GM21737 (cell line): ENCODE measurements at regions not wholly inside any gene's neighbourhood (a gene's known extent, or its start where the extent isn't known, plus 50 kb on each side); places are given as distances from the start of the nearest gene placed in this dataset.
"Not testable (repeated sequence)": the region's sequence is repeated elsewhere in the genome, so short reads cannot be mapped to it uniquely, and the experiment has no call there.

Source experiments
- ATAC-seq: cut with Tn5 transposase; IDR thresholded peaks from one replicate; pipeline ENCODE4 v1.9.1; 2021; ENCODE audit warnings: mild to moderate bottlenecking, moderate library complexity; ENCODE audit not compliant: unreplicated experiment

- ATAC-seq = no peak
Measured at GRCh38 chr6:81051952-81052351, 700.5 kb downstream of the TENT5A start.

GRCh38 chr6:81049425-81050042 lies 702.9 kb downstream of the TENT5A start:
- no peak for ATAC-seq

GRCh38 chr6:81031416-81031815 lies 721.1 kb downstream of the TENT5A start:
- ATAC-seq = no peak

DNA sequence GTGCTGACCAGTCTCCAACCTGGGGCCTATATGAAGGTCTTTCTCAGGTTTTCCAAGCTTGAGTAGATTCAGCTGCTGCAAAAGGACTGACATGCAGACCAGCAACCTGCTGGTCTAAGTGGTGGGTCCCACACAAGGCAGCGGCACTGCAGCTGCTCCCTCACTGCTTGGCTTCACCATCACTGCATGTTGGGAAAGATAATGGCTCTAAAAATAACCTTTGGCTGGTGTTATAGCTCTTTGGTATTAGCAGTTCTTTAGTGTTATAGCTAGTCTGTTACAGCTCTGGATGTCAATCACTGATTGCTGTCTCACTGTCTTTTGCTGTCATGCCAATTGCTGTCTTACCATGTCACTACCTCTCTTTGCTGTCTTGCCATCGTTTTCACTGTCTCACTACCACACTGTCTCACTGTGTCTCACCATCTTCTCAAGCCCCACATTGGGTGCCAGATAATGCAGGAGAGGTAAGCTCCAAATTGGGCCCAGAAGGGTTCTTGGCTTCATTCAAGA lies 726.4 kb downstream of the TENT5A start:
- no peak for ATAC-seq

GRCh38 chr6:81023709-81024108 lies 728.8 kb downstream of the TENT5A start:
- no peak for ATAC-seq

- no peak for ATAC-seq
Measured at GRCh38 chr6:81023007-81023582, 729.4 kb downstream of the TENT5A start.

GRCh38 chr6:81017586-81017985 lies 734.9 kb downstream of the TENT5A start:
- ATAC-seq = not testable (repeated sequence)

GRCh38 chr6:81003894-81004293 lies 748.6 kb downstream of the TENT5A start:
- ATAC-seq = no peak

GRCh38 chr6:81003156-81003555 lies 749.3 kb downstream of the TENT5A start:
- no peak for ATAC-seq

DNA sequence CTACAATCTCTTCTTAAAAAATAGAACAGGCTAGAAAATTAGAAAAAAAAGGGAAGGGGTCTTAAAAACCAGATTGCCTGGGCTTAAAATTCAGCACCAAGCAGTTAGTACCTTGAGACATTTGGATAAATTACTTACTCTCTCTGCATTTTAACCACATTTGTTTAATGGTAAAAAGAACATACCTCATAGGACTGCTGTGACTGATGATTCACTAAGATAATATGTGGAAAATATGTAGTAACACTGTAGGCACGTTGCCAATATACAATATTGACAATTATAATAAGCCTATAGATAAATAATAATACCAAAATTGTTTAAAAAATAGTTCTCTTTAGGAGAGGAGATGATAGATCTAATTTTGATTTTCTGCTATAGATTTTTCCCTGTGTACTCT lies 750.4 kb downstream of the TENT5A start:
- ATAC-seq = no peak

DNA sequence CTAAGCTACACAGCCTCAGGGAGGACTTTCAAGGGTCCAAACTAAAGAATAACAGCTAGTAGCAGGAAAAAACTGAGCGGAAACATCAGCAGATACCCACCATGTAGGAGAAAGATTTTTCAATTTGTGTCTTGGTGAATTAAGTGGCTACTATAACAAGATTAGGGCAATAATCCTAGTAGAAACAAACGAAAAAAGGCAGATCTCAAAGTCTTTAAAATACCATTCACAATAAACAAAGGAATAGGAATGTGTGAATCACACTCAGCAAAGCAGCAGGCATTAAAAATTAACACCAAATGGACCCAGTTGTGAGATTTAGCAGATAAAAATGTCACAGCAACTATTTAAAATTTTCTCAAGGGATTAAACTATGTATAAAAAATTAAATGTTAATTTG lies 761.2 kb downstream of the TENT5A start:
- ATAC-seq = no peak

DNA sequence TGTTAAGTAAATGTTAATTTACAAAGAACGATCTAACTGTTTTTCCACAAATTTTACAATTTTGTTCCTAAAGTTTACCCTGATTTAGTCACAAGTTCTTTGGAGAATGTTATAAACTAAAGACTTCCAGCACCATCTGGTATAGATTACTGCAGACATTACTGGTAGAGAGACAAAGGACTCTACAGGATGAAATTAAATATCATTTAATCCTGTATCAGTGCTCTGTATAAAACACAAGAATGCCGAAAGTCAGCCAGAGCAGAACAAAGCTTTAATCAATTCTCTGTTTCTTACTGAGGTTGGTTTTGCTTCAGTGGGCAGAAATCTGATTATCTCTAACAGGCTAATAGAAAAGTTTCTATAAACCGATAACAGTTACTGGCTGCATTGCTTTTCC lies 763.6 kb downstream of the TENT5A start:
- no peak for ATAC-seq

DNA sequence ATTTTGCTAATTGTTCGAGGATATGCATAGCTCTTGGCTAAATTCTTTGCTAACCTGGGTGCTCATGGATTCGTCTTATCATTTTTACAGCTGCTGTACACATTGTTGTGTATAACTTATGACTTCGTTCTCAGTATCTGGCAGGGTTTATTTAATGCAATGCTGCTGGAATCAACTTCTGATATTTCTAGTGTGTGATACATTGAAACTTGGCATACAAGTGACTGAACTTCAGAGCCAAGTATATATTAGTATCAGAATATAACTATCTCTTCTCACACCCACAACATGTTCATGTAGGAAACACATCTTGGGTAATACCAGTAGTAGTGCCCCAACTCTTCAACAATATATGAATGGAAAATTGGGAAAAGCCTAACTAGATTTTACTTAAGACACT lies 764.2 kb downstream of the TENT5A start:
- no peak for ATAC-seq

- not testable (repeated sequence) for ATAC-seq
Measured at GRCh38 chr6:80981226-80981625, 771.3 kb downstream of the TENT5A start.

DNA sequence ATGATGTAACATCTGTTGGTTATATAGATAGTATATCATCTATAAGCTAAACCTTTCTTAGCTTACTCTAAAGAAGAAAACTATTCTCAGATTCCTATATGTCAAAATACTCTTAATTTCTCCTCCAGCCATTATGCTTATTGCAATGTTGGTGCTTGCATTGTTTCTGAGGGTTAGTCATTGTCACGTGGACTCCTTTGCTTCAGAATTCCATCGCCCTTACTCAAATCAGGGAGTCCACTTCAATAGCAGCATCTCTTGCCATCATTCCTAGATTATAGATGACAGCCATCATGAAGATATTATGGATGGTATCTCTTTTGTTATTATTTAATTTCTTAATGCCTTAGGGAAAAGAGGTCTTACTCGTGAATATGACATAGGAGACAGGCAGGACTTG lies 776.1 kb downstream of the TENT5A start:
- no peak for ATAC-seq

DNA sequence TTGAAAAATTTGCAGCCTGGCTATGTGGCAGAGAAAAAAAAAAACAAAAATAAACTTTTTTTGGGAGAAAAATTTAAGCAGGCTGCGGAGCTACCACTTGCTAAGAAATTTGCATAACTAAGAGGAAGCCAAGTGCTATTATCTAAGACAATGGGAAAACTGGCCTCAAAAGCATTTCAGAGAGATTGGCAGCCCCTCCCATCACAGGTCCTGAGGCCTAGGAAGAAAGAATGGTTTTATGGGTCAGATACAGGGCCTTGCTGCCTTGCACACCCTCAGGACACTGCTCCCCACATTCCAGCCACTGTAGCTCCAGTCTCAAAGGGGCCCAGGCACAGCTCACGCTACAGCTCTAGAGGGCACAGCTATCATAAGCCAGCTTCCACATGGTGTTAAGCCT lies 777.9 kb downstream of the TENT5A start:
- no peak for ATAC-seq

GRCh38 chr6:80969439-80969838 lies 783.0 kb downstream of the TENT5A start:
- no peak for ATAC-seq

DNA sequence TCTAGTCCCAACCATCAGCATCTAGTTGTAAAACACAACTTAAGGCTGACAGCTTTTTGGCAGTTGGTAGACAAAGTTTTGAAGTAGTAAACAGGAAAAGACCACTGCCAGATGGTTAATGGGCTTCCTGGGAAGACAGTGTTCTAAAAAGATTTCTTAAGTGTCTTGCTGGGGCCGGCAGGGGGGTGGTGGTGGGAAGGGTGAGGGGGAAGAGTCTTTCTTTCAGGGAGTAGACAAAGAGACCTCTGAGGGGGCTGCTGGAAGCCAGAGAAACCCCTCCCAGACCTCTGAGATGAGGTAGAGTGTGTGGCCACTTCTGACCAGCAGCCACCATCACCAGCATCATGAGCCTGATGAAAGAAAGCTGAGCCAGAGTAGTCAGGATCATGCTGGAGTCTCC lies 784.9 kb downstream of the TENT5A start:
- ATAC-seq = no peak

GRCh38 chr6:80962382-80962781 lies 790.1 kb downstream of the TENT5A start:
- ATAC-seq = no peak

DNA sequence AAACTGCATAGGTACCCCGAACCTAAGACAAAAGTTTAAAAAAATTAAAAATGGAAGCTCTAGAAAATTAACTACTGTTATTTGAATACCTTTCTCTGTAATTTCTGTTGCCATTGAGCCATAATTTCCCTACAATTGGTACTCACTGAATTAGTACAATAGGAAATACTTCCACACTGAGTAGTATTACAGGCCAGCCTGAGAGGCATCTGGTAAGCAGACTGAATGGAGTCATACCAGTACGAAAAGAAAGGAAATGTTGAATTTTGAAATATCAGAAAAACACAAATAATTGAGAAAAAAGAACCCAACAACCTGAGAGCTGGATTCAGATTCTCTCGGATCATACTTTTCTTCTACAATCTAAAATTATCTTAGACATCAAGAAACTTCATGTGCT lies 791.3 kb downstream of the TENT5A start:
- no peak for ATAC-seq

DNA sequence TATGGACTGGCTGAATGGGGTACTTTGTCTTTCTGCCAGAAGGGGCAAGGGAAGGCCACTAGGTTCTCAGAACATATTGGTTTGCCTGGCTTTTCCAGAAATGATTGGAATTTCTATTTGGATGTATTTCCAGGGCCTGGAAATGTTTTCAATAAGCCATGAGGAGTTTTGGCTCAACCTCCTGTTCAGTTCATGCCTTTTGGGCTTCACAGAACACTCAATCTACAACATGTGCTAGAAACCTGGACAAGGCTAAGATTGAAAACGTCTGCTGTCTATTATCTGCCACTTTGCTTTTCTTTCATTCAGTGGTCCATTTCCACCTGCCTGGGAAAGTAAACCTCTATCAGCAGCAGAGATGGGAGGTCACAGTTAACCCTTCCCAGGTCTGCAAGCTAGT lies 793.4 kb downstream of the TENT5A start:
- no peak for ATAC-seq

DNA sequence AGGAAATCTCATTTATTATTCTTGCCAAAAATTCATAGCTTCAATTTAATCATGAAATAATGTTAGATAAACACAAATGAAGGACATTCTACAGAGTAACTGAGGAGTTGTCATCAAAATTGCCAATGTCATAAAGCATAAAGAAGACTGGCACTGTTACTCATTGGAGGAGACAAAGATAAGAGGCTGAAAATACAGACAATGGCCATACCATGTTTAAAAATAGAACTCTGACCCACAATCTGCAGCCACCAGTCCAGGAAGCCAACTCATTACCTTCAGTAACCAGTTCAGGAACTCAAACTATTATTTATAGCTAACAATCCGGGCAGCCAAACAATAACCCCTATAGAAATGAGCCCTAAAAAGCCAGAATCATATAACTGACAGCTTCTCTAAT lies 795.6 kb downstream of the TENT5A start:
- no peak for ATAC-seq

GRCh38 chr6:80952479-80952878 lies 800.0 kb downstream of the TENT5A start:
- ATAC-seq = not testable (repeated sequence)
